SIG-M5 treated with dmso at 0.1 percent for 504 hours (cell line): ENCODE measurements at regions not wholly inside any gene's neighbourhood (a gene's known extent, or its start where the extent isn't known, plus 50 kb on each side); places are given as distances from the start of the nearest gene placed in this dataset.

Source experiments
- DNase-seq: peaks from one replicate; lab custom pipeline; 2025; ENCODE audit not compliant: unreplicated experiment; lab: John Stamatoyannopoulos, UW

GRCh38 chr22:22433770-22434169 lies 74.8 kb downstream of the ZNF280B start:
- no peak for DNase-seq
